ENCODE measurements at regions not wholly inside any gene's neighbourhood (a gene's known extent, or its start where the extent isn't known, plus 50 kb on each side); places are given as distances from the start of the nearest gene placed in this dataset.

DNA sequence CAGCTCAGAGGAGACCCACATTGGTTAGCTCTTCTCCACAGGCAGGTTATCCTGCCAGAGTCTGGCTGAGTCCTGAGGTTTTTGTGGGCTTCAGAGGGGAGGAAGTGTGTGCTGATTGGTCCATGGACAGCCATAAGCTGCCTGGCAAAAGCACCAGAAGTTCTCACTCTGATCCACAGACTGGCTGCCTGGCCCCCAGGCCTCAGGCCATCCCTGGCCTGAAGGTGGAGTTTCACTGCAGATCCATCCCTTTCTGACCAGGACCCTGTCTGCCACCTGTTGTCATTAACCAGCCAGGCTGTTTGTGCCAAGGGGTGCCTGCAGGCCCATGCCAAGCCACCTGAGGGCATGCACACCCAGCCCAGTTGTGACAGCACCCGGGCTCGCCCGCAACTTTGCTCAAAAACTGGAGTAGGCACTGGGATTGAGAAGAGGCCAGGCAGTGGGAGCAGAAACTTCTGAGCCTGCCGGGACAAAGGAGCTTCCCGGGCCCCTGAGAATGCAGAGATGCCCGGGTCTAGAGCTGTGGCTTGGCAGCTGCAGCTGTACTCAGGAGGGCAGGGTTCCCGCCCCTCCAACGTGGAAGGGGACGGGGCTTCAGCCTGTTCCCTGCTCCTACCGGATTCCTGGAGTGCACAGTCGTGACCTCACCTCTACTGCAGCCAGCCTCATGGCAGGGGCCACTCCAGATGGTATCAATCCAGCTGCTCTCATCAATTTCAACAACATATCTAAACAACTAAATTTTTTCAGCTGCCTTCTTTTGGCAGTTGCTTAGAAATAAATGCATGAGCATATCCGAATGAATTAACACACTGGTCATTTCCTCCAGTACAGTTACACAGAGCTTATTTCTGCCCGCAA, 1277.3 kb downstream of the SLC16A7 start:
- no peaks in the 10 kb centered on the region for H3K9me3 ChIP-seq (ENCODE audit: control insufficient read depth, insufficient read depth, low read depth, low read length)
- no peak overlapping the region for H2AFZ ChIP-seq (ENCODE audit: low read length)
- no peak overlapping the region for H3K4me3 ChIP-seq (replicated peaks in 1 of 4; ENCODE audit: control extremely low read depth in 1 of 4, insufficient read depth in 1 of 4, low read depth in 3 of 4, low read length in 4 of 4)
- no peaks in the 10 kb centered on the region for H3K4me1 ChIP-seq (ENCODE audit: control insufficient read depth, extremely low read depth, insufficient read depth, low read length)
- H3K4me2 ChIP-seq (ENCODE audit: extremely low read depth, insufficient read depth, low read length): no peak overlapping the region
- DNase-seq (ENCODE audit: low read depth in 2 of 2): peak in 1 of 2 donors; percentile 51
- H3K9ac ChIP-seq (ENCODE audit: insufficient read depth, low read length): no peak overlapping the region
- TF ChIP-seq, protein P1, sequence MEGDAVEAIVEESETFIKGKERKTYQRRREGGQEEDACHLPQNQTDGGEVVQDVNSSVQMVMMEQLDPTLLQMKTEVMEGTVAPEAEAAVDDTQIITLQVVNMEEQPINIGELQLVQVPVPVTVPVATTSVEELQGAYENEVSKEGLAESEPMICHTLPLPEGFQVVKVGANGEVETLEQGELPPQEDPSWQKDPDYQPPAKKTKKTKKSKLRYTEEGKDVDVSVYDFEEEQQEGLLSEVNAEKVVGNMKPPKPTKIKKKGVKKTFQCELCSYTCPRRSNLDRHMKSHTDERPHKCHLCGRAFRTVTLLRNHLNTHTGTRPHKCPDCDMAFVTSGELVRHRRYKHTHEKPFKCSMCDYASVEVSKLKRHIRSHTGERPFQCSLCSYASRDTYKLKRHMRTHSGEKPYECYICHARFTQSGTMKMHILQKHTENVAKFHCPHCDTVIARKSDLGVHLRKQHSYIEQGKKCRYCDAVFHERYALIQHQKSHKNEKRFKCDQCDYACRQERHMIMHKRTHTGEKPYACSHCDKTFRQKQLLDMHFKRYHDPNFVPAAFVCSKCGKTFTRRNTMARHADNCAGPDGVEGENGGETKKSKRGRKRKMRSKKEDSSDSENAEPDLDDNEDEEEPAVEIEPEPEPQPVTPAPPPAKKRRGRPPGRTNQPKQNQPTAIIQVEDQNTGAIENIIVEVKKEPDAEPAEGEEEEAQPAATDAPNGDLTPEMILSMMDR (conservative IDR thresholded peaks at IDR 0.05 in 1 of 2, IDR thresholded peaks at IDR 0.05 in 1 of 2; ENCODE audit: low read depth in 1 of 2, low read length in 2 of 2): no peak
- no peak for TF ChIP-seq EZH2 (IDR thresholded peaks at IDR 0.05; ENCODE audit: low read length, missing control alignments)
- no peaks in the 10 kb centered on the region for H3K27me3 ChIP-seq (ENCODE audit: control insufficient read depth, insufficient read depth, low read length)
- no peaks in the 10 kb centered on the region for H3K36me3 ChIP-seq (ENCODE audit: control insufficient read depth, insufficient read depth, low read length)
- no peaks in the 10 kb centered on the region for H4K20me1 ChIP-seq (ENCODE audit: control insufficient read depth, extremely low read depth, insufficient read depth, low read length)
- H3K79me2 ChIP-seq (ENCODE audit: control insufficient read depth, insufficient read depth, low read length): no peaks in the 10 kb centered on the region
- H3K27ac ChIP-seq (ENCODE audit: insufficient read depth, low read length): no peak overlapping the region

DNA sequence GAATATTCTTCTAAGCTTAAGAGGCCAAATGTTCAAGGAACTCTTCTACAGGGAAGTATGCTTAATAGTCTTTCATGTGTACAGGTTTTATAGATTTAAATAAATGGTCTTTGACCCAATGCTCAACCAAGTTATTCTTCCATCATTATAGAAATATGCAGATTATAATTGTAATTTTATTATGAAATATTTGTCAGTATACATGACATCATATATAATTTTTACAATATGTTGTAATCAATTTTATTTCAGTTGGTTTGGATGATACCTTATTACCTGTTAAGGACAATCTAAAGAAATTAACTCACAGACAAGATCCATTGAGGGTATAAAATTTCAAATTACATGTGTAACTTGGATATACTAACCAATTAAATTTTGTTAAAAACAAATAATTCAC, 1278.3 kb downstream of the SLC16A7 start:
- TF ChIP-seq, protein P1 (conservative IDR thresholded peaks at IDR 0.05 in 1 of 2, IDR thresholded peaks at IDR 0.05 in 1 of 2; ENCODE audit: low read depth in 1 of 2, low read length in 2 of 2): no peak
- TF ChIP-seq EZH2 (IDR thresholded peaks at IDR 0.05; ENCODE audit: low read length, missing control alignments): no peak
- H2AFZ ChIP-seq (ENCODE audit: low read length): no peak overlapping the region
- no peak overlapping the region for H3K9ac ChIP-seq (ENCODE audit: insufficient read depth, low read length)
- H3K4me1 ChIP-seq (ENCODE audit: control insufficient read depth, extremely low read depth, insufficient read depth, low read length): no peaks in the 10 kb centered on the region
- no peaks in the 10 kb centered on the region for H3K36me3 ChIP-seq (ENCODE audit: control insufficient read depth, insufficient read depth, low read length)
- no peaks in the 10 kb centered on the region for H3K27me3 ChIP-seq (ENCODE audit: control insufficient read depth, insufficient read depth, low read length)
- H3K79me2 ChIP-seq (ENCODE audit: control insufficient read depth, insufficient read depth, low read length): no peaks in the 10 kb centered on the region
- no peak overlapping the region for H3K4me2 ChIP-seq (ENCODE audit: extremely low read depth, insufficient read depth, low read length)
- no peaks in the 10 kb centered on the region for H4K20me1 ChIP-seq (ENCODE audit: control insufficient read depth, extremely low read depth, insufficient read depth, low read length)
- no peaks in the 10 kb centered on the region for H3K9me3 ChIP-seq (ENCODE audit: control insufficient read depth, insufficient read depth, low read depth, low read length)
- no peak overlapping the region for H3K27ac ChIP-seq (ENCODE audit: insufficient read depth, low read length)
- no peak for DNase-seq (ENCODE audit: low read depth in 2 of 2)
- no peak overlapping the region for H3K4me3 ChIP-seq (replicated peaks in 1 of 4; ENCODE audit: control extremely low read depth in 1 of 4, insufficient read depth in 1 of 4, low read depth in 3 of 4, low read length in 4 of 4)

DNA sequence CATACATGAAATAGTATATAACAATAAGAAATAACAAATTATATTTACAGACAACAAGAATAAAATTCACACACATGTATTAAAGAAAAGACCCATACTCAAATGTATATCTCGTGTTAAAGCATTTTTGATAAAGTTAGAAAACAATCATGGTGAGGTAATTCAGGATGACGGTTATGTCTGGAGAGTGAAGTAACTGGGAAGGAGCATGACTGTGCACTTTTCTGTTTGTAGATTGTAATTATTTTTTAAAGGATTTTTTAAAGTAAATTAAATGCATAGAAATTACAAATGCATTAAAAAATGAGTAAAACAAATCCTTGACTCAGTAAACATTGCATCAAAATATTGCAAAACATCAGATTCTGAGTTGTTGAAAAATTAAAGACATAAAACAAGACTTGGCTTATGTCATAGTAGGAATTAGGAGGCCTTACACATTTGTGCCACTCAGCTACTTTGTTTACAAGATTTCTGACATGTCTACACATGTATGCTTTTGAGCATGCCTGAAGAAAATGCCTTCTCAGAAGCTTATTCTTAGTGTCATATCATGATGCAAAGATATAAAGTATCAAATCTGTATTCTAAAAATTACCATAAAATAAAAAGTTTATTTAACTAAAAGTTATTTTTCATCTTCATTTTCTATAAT, 1325.1 kb downstream of the SLC16A7 start:
- Histone ChIP-seq H4K20me1 (ENCODE audit: control insufficient read depth, extremely low read depth, insufficient read depth, low read length) (no peaks in the 10 kb centered on the region), H3K4me3 (replicated peaks in 1 of 4; ENCODE audit: control extremely low read depth in 1 of 4, insufficient read depth in 1 of 4, low read depth in 3 of 4, low read length in 4 of 4) (no peak overlapping the region), H3K9me3 (ENCODE audit: control insufficient read depth, insufficient read depth, low read depth, low read length) (no peaks in the 10 kb centered on the region), H3K4me1 (ENCODE audit: control insufficient read depth, extremely low read depth, insufficient read depth, low read length) (no peaks in the 10 kb centered on the region), H3K4me2 (ENCODE audit: extremely low read depth, insufficient read depth, low read length) (no peak overlapping the region), H3K27me3 (ENCODE audit: control insufficient read depth, insufficient read depth, low read length) (no peaks in the 10 kb centered on the region), H3K79me2 (ENCODE audit: control insufficient read depth, insufficient read depth, low read length) (no peaks in the 10 kb centered on the region), H2AFZ (ENCODE audit: low read length) (no peak overlapping the region), H3K36me3 (ENCODE audit: control insufficient read depth, insufficient read depth, low read length) (no peaks in the 10 kb centered on the region), H3K27ac (ENCODE audit: insufficient read depth, low read length) (no peak overlapping the region), H3K9ac (ENCODE audit: insufficient read depth, low read length) (no peak overlapping the region)
- peak in 1 of 2 donors; percentile 34 for DNase-seq (ENCODE audit: low read depth in 2 of 2)
- TF ChIP-seq EZH2 (IDR thresholded peaks at IDR 0.05; ENCODE audit: low read length, missing control alignments): no peak
- TF ChIP-seq, protein P1 (conservative IDR thresholded peaks at IDR 0.05 in 1 of 2, IDR thresholded peaks at IDR 0.05 in 1 of 2; ENCODE audit: low read depth in 1 of 2, low read length in 2 of 2): no peak

Measured in fibroblast of lung (primary cell).